ENCODE measurements at regions not wholly inside any gene's neighbourhood (a gene's known extent, or its start where the extent isn't known, plus 50 kb on each side); places are given as distances from the start of the nearest gene placed in this dataset.

DNA sequence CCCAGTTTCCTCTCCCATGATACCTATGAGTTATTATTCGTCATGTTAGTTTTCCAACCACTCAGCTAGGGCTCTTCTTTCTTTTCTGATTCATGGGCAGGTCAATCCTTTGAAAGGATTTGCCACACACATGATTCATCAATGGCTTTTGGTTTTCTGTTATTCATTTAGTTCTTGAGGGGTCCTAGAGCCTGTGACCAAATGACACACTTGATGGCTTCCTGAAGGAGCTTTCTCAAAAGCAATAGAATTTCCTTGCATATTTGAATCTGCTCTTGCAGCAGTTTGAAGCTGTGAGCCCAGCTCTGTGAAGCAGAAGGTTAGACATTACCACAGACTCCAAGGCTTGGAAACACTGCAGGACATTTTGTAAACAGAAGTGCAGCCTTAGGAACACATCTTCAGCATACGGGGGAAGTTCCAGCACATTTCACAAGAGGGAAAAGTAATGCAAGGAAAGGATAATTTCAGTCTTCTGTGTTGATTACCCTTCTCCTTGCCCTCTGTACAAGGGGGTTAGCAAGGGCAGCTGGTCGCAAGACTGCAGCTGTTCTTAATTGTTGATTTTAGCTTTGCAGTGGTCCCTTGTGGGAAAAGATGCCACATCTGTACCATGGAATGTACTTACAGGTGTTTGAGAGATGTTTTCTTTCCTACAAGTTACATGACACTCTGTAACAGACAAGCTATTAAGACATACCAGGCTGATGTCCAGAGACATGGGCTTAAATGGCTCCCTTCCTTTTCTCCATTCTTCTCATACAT lies 338.6 kb downstream of the KCNRG start:
- ChIA-PET CTCF (interaction anchor here (0.6 kb wide), 2 partner anchors 40 to 648 kb away, joined by 3 read pairs; no protein-coding TSS in a partner anchor), POLR2A (interaction anchor here (0.5 kb wide), 1 partner anchor 207 kb away, joined by 5 read pairs; no protein-coding TSS in a partner anchor)
- Histone ChIP-seq H3K27ac (ENCODE audit: extremely low read depth, low read depth, low read length) (no peak overlapping the region; the same call in 1 of the 2 replicates), H3K36me3 (ENCODE audit: control insufficient read depth in 2 of 2, insufficient read depth in 1 of 2, low read length in 2 of 2) (no peaks in the 10 kb centered on the region), H3K9me3 (ENCODE audit: control insufficient read depth, insufficient read depth, low read depth, low read length) (no peaks in the 10 kb centered on the region), H3K4me1 (ENCODE audit: control insufficient read depth, insufficient read depth, low read length) (peaks cover 8% of the 10 kb centered on the region), H3K4me3 (ENCODE audit: low read depth, low read length) (no peak overlapping the region)
- TF ChIP-seq ZNF600 (tag by site-specific recombination; IDR thresholded peaks at IDR 0.05) (peak; percentile 55; the same call in 1 of the 2 replicates), ZXDB (tag by site-specific recombination; IDR thresholded peaks at IDR 0.05) (no peak), ZNF561 (tag by site-specific recombination; IDR thresholded peaks at IDR 0.05; ENCODE audit: borderline replicate concordance) (no peak), ZNF514 (tag by site-specific recombination; IDR thresholded peaks at IDR 0.05) (no peak), SCRT2 (tag by site-specific recombination; IDR thresholded peaks at IDR 0.05) (0 out of 2 replicates have a peak, but pooled peaks have one; percentile 16), IKZF3 (tag by site-specific recombination; IDR thresholded peaks at IDR 0.05) (no peak), SALL2 (tag by site-specific recombination; IDR thresholded peaks at IDR 0.05; ENCODE audit: borderline replicate concordance) (no peak), ZNF518A (tag by site-specific recombination; conservative IDR thresholded peaks at IDR 0.05; ENCODE audit: low read depth) (no peak)
- TF ChIP-seq, protein P1, sequence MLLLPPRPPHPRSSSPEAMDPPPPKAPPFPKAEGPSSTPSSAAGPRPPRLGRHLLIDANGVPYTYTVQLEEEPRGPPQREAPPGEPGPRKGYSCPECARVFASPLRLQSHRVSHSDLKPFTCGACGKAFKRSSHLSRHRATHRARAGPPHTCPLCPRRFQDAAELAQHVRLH (tag by site-specific recombination; IDR thresholded peaks at IDR 0.05): no peak

- no peaks in the 10 kb centered on the region for H3K36me3 ChIP-seq (ENCODE audit: control insufficient read depth in 2 of 2, insufficient read depth in 1 of 2, low read length in 2 of 2)
- ChIA-PET CTCF (no interaction called here), POLR2A (no interaction called here)
- peaks cover 8% of the 10 kb centered on the region for H3K4me1 ChIP-seq (ENCODE audit: control insufficient read depth, insufficient read depth, low read length)
- TF ChIP-seq YY1 (tag by site-specific recombination; IDR thresholded peaks at IDR 0.05) (no peak), KLF7 (tag by site-specific recombination; IDR thresholded peaks at IDR 0.05; ENCODE audit: borderline replicate concordance) (no peak), KLF17 (tag by site-specific recombination; IDR thresholded peaks at IDR 0.05) (no peak)
- TF ChIP-seq, protein P2, sequence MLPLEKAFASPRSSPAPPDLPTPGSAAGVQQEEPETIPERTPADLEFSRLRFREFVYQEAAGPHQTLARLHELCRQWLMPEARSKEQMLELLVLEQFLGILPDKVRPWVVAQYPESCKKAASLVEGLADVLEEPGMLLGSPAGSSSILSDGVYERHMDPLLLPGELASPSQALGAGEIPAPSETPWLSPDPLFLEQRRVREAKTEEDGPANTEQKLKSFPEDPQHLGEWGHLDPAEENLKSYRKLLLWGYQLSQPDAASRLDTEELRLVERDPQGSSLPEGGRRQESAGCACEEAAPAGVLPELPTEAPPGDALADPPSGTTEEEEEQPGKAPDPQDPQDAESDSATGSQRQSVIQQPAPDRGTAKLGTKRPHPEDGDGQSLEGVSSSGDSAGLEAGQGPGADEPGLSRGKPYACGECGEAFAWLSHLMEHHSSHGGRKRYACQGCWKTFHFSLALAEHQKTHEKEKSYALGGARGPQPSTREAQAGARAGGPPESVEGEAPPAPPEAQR (tag by site-specific recombination; IDR thresholded peaks at IDR 0.05): no peak
- TF ChIP-seq, protein P3, sequence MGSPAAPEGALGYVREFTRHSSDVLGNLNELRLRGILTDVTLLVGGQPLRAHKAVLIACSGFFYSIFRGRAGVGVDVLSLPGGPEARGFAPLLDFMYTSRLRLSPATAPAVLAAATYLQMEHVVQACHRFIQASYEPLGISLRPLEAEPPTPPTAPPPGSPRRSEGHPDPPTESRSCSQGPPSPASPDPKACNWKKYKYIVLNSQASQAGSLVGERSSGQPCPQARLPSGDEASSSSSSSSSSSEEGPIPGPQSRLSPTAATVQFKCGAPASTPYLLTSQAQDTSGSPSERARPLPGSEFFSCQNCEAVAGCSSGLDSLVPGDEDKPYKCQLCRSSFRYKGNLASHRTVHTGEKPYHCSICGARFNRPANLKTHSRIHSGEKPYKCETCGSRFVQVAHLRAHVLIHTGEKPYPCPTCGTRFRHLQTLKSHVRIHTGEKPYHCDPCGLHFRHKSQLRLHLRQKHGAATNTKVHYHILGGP (tag by site-specific recombination; IDR thresholded peaks at IDR 0.05): no peak
- no peak overlapping the region for H3K4me3 ChIP-seq (ENCODE audit: low read depth, low read length)
- no peaks in the 10 kb centered on the region for H3K9me3 ChIP-seq (ENCODE audit: control insufficient read depth, insufficient read depth, low read depth, low read length)
- no peak overlapping the region for H3K27ac ChIP-seq (ENCODE audit: extremely low read depth, low read depth, low read length)
Measured at GRCh38 chr13:50355797-50356196, 340.6 kb downstream of the KCNRG start.

Data from HEK293 (cell line).